Suppressor macrophage (primary cell): ENCODE measurements at regions not wholly inside any gene's neighbourhood (a gene's known extent, or its start where the extent isn't known, plus 50 kb on each side); places are given as distances from the start of the nearest gene placed in this dataset.
"Not testable (repeated sequence)": the region's sequence is repeated elsewhere in the genome, so short reads cannot be mapped to it uniquely, and the experiment has no call there.

Experiments
- DNase-seq, 4 experiments: peaks; one replicate each; pipeline ENCODE4 v3.0.0-alpha.2; 2020 to 2022

GRCh38 chr15:79539401-79539800 lies 107.3 kb downstream of the MINAR1 start:
- no peak for DNase-seq

GRCh38 chr15:79540551-79540950 lies 108.4 kb downstream of the MINAR1 start:
- DNase-seq, result peak; percentile 51 to 71 (median 54)

- no peak for DNase-seq
These were observed 109.1 kb downstream of the MINAR1 start for GRCh38 chr15:79541196-79541595.

- no peak for DNase-seq
These were observed 111.0 kb downstream of the MINAR1 start for GRCh38 chr15:79543097-79543496.

- DNase-seq, result no peak
These were observed 117.1 kb downstream of the MINAR1 start for GRCh38 chr15:79549196-79549595.

GRCh38 chr15:79560384-79560783 lies 128.2 kb downstream of the MINAR1 start:
- no peak for DNase-seq

- no peak for DNase-seq
These were observed 129.8 kb downstream of the MINAR1 start for GRCh38 chr15:79561982-79562381.

- DNase-seq, result no peak
These were observed 130.3 kb downstream of the MINAR1 start for GRCh38 chr15:79562403-79562815.

- DNase-seq, result no peak
These were observed 130.8 kb downstream of the MINAR1 start for GRCh38 chr15:79562899-79563298.

GRCh38 chr15:79570004-79570403 lies 137.9 kb downstream of the MINAR1 start:
- no peak for DNase-seq

- DNase-seq, result no peak
These were observed 140.7 kb downstream of the MINAR1 start for GRCh38 chr15:79572691-79573404.

GRCh38 chr15:79574431-79575273 lies 142.5 kb downstream of the MINAR1 start:
- DNase-seq, result not testable (repeated sequence)

GRCh38 chr15:79582650-79583049 lies 150.5 kb downstream of the MINAR1 start:
- no peak for DNase-seq

- DNase-seq, result no peak
These were observed 160.0 kb downstream of the MINAR1 start for GRCh38 chr15:79592126-79592525.

GRCh38 chr15:79593119-79593869 lies 161.2 kb downstream of the MINAR1 start:
- DNase-seq, result peak in 2 of 4 experiments; percentile 3 to 4

- DNase-seq, result no peak
These were observed 163.2 kb downstream of the MINAR1 start for GRCh38 chr15:79595306-79595705.

GRCh38 chr15:79595995-79596622 lies 164.0 kb downstream of the MINAR1 start:
- peak; percentile 82 to 90 (median 86) for DNase-seq

- DNase-seq, result no peak
These were observed 166.5 kb downstream of the MINAR1 start for GRCh38 chr15:79598639-79599038.

GRCh38 chr15:79601405-79602086 lies 169.4 kb downstream of the MINAR1 start:
- DNase-seq, result no peak

GRCh38 chr15:79602180-79602579 lies 170.0 kb downstream of the MINAR1 start:
- DNase-seq, result no peak

- no peak for DNase-seq
These were observed 170.6 kb downstream of the MINAR1 start for GRCh38 chr15:79602731-79603130.

- DNase-seq, result no peak
These were observed 174.8 kb downstream of the MINAR1 start for GRCh38 chr15:79606831-79607355.
